GM20431 (cell line): ENCODE measurements at regions not wholly inside any gene's neighbourhood (a gene's known extent, or its start where the extent isn't known, plus 50 kb on each side); places are given as distances from the start of the nearest gene placed in this dataset.
"Not testable (repeated sequence)": the region's sequence is repeated elsewhere in the genome, so short reads cannot be mapped to it uniquely, and the experiment has no call there.

Source experiments
- in situ Hi-C: fragments of 300-500 bp; cut with MseI, MboI; formaldehyde crosslinking; loops from one replicate; pipeline ENCODE4 v1.15.0; 2020; ENCODE audit warnings: low sequenced_read_pairs; ENCODE audit not compliant: unreplicated experiment

- in situ Hi-C loops, result no loop called here
Observed at GRCh38 chr6:19549109-19549508, 288.1 kb upstream of the ID4 start.

GRCh38 chr6:19550380-19550779 lies 286.8 kb upstream of the ID4 start:
- in situ Hi-C loops, result no loop called here

- in situ Hi-C loops, result no loop called here
Observed at GRCh38 chr6:19551611-19552010, 285.6 kb upstream of the ID4 start.

GRCh38 chr6:19552076-19552475 lies 285.1 kb upstream of the ID4 start:
- in situ Hi-C loops, result no loop called here

GRCh38 chr6:19552588-19552987 lies 284.6 kb upstream of the ID4 start:
- in situ Hi-C loops, result no loop called here

GRCh38 chr6:19554356-19555225 lies 282.6 kb upstream of the ID4 start:
- in situ Hi-C loops, result no loop called here

GRCh38 chr6:19557191-19557590 lies 280.0 kb upstream of the ID4 start:
- in situ Hi-C loops, result no loop called here

- in situ Hi-C loops, result no loop called here
Observed at GRCh38 chr6:19558201-19558600, 279.0 kb upstream of the ID4 start.

GRCh38 chr6:19558934-19559333 lies 278.2 kb upstream of the ID4 start:
- in situ Hi-C loops, result no loop called here

GRCh38 chr6:19562468-19562867 lies 274.7 kb upstream of the ID4 start:
- in situ Hi-C loops, result no loop called here

- in situ Hi-C loops, result no loop called here
Observed at GRCh38 chr6:19569563-19569962, 267.6 kb upstream of the ID4 start.

- in situ Hi-C loops, result no loop called here
Observed at GRCh38 chr6:19571176-19571575, 266.0 kb upstream of the ID4 start.

GRCh38 chr6:19578481-19578880 lies 258.7 kb upstream of the ID4 start:
- in situ Hi-C loops, result no loop called here

GRCh38 chr6:19584207-19584606 lies 253.0 kb upstream of the ID4 start:
- in situ Hi-C loops, result not testable (repeated sequence)

GRCh38 chr6:19587238-19587942 lies 249.8 kb upstream of the ID4 start:
- in situ Hi-C loops, result no loop called here

- in situ Hi-C loops, result no loop called here
Observed at GRCh38 chr6:19590501-19591131, 246.6 kb upstream of the ID4 start.

- in situ Hi-C loops, result no loop called here
Observed at GRCh38 chr6:19597809-19598320, 239.3 kb upstream of the ID4 start.

GRCh38 chr6:19599796-19600464 lies 237.2 kb upstream of the ID4 start:
- in situ Hi-C loops, result no loop called here

GRCh38 chr6:19602434-19603013 lies 234.6 kb upstream of the ID4 start:
- in situ Hi-C loops, result no loop called here

- in situ Hi-C loops, result no loop called here
Observed at GRCh38 chr6:19603721-19604120, 233.4 kb upstream of the ID4 start.
